Breast epithelium (tissue), 3 donors: ENCODE measurements at regions not wholly inside any gene's neighbourhood (a gene's known extent, or its start where the extent isn't known, plus 50 kb on each side); places are given as distances from the start of the nearest gene placed in this dataset.

Source experiments
- POLR2A ChIP-seq: fragments of 450-650 bp; IDR thresholded peaks from one replicate; pipeline ENCODE4 v1.6.1; 2016; ENCODE audit warnings: antibody characterized with exemption, mild to moderate bottlenecking, moderate library complexity
- TF ChIP-seq, protein P1 (sequence below), 3 donors: fragments of 450-650 bp; IDR thresholded peaks; one replicate each; pipeline ENCODE4 v1.5.1; 2016 to 2017; ENCODE audit warnings: antibody characterized with exemption in 3 of 3, mild to moderate bottlenecking in 3 of 3, moderate library complexity in 3 of 3

DNA sequence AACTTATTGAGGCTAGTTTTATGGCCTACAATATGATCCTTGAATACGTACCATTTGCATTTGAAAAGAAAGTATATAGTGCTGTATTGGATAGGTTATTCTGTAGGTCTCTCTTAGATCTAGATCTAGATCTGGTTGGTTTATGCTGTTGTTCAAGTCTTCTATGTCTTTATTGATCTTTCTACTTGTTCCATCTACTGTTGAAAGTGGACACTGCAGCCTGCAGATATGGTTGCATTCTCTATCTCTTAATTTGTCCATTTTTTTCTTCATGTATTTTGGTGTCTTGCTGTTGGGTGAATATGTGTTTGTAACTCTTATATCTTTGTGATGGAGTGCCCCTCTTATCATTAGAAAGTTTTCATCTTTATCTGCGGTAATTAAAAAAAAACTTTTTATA is 139.4 kb upstream of the PCDH15 start:
- TF ChIP-seq, protein P1, sequence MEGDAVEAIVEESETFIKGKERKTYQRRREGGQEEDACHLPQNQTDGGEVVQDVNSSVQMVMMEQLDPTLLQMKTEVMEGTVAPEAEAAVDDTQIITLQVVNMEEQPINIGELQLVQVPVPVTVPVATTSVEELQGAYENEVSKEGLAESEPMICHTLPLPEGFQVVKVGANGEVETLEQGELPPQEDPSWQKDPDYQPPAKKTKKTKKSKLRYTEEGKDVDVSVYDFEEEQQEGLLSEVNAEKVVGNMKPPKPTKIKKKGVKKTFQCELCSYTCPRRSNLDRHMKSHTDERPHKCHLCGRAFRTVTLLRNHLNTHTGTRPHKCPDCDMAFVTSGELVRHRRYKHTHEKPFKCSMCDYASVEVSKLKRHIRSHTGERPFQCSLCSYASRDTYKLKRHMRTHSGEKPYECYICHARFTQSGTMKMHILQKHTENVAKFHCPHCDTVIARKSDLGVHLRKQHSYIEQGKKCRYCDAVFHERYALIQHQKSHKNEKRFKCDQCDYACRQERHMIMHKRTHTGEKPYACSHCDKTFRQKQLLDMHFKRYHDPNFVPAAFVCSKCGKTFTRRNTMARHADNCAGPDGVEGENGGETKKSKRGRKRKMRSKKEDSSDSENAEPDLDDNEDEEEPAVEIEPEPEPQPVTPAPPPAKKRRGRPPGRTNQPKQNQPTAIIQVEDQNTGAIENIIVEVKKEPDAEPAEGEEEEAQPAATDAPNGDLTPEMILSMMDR (IDR thresholded peaks at IDR 0.05), result no peak
- TF ChIP-seq POLR2A, result no peak
